Cerebellar nuclear complex (tissue), 1 donor: ENCODE measurements at regions not wholly inside any gene's neighbourhood (a gene's known extent, or its start where the extent isn't known, plus 50 kb on each side); places are given as distances from the start of the nearest gene placed in this dataset.

Source experiments
- DNase-seq, 2 experiments: peaks; one replicate each; lab custom pipeline; 2025; lab: John Stamatoyannopoulos, UW

GRCh38 chr3:170780955-170781354 is 89.0 kb downstream of the RPL22L1 start:
- DNase-seq = no peak

- no peak for DNase-seq
Observed at GRCh38 chr3:170780471-170780870, 89.5 kb downstream of the RPL22L1 start.

GRCh38 chr3:170778240-170779217 is 91.5 kb downstream of the RPL22L1 start:
- no peak for DNase-seq

GRCh38 chr3:170777564-170777926 is 92.5 kb downstream of the RPL22L1 start:
- no peak for DNase-seq

- DNase-seq = no peak
Observed at GRCh38 chr3:170776887-170777563, 93.0 kb downstream of the RPL22L1 start.

GRCh38 chr3:170773682-170774425 is 96.1 kb downstream of the RPL22L1 start:
- no peak for DNase-seq

- DNase-seq = no peak
Observed at GRCh38 chr3:170772175-170772574, 97.8 kb downstream of the RPL22L1 start.

GRCh38 chr3:170768334-170768801 is 101.6 kb downstream of the RPL22L1 start:
- no peak for DNase-seq

- DNase-seq = no peak
Observed at GRCh38 chr3:170767576-170767941, 102.4 kb downstream of the RPL22L1 start.

- no peak for DNase-seq
Observed at GRCh38 chr3:170766823-170767575, 103.0 kb downstream of the RPL22L1 start.

- no peak for DNase-seq
Observed at GRCh38 chr3:170766253-170766652, 103.7 kb downstream of the RPL22L1 start.

- DNase-seq = no peak
Observed at GRCh38 chr3:170765419-170766078, 104.4 kb downstream of the RPL22L1 start.

GRCh38 chr3:170764017-170764416 is 106.0 kb downstream of the RPL22L1 start:
- DNase-seq = no peak

- no peak for DNase-seq
Observed at GRCh38 chr3:170762064-170762463, 107.9 kb downstream of the RPL22L1 start.

GRCh38 chr3:170761103-170761502 is 108.9 kb downstream of the RPL22L1 start:
- no peak for DNase-seq

- no peak for DNase-seq
Observed at GRCh38 chr3:170760174-170760526, 109.8 kb downstream of the RPL22L1 start.

GRCh38 chr3:170759511-170760173 is 110.4 kb downstream of the RPL22L1 start:
- no peak for DNase-seq

- no peak for DNase-seq
Observed at GRCh38 chr3:170757038-170757437, 113.0 kb downstream of the RPL22L1 start.

- DNase-seq = no peak
Observed at GRCh38 chr3:170754311-170754693, 115.7 kb downstream of the RPL22L1 start.

GRCh38 chr3:170753421-170754310 is 116.3 kb downstream of the RPL22L1 start:
- no peak for DNase-seq
